Choroid plexus epithelial cell (primary cell): ENCODE measurements at regions not wholly inside any gene's neighbourhood (a gene's known extent, or its start where the extent isn't known, plus 50 kb on each side); places are given as distances from the start of the nearest gene placed in this dataset.

Experiments used
- DNase-seq: peaks from one replicate; pipeline ENCODE4 v3.0.0-alpha.2; 2010; ENCODE audit warnings: low read depth
- H3K4me3 ChIP-seq: 2 replicates; pipeline ENCODE4 v1.5.1; 2011; ENCODE audit warnings: low read depth, mild to moderate bottlenecking, control low read depth, low read length, moderate library complexity
- CTCF ChIP-seq: conservative IDR thresholded peaks from 2 replicates; pipeline ENCODE4 v1.5.1; 2011; ENCODE audit warnings: low read depth, mild to moderate bottlenecking, control low read depth, inconsistent platforms, low read length, moderate library complexity

GRCh38 chr10:31646519-31646918 is 282.1 kb downstream of the ARHGAP12 start:
- no peak overlapping the region for H3K4me3 ChIP-seq
- no peak for TF ChIP-seq CTCF
- DNase-seq, result no peak

DNA sequence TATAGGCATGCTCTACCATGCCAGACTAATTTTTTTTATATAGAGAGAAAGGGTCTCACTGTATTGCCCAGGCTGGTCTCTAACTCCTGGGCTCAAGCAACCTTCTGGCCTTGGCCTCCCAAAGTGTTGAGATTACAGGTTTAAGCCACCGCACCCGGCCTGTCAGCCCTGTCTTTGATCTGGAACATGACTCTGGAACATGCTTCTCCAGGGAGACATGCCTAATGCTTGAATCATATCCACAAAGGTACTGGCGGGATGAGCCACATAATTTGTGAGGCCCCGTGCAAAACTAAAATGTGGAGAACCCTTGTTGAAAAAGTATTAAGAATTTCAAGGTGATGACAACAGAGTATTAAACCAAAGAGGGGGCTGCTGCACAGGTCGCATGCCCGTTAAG is 282.8 kb downstream of the ARHGAP12 start:
- no peak for TF ChIP-seq CTCF
- H3K4me3 ChIP-seq, result no peak overlapping the region
- peak; percentile 29 for DNase-seq

- no peak overlapping the region for H3K4me3 ChIP-seq
- DNase-seq, result no peak
- no peak for TF ChIP-seq CTCF
Observed at GRCh38 chr10:31644931-31645633, 283.5 kb downstream of the ARHGAP12 start.

DNA sequence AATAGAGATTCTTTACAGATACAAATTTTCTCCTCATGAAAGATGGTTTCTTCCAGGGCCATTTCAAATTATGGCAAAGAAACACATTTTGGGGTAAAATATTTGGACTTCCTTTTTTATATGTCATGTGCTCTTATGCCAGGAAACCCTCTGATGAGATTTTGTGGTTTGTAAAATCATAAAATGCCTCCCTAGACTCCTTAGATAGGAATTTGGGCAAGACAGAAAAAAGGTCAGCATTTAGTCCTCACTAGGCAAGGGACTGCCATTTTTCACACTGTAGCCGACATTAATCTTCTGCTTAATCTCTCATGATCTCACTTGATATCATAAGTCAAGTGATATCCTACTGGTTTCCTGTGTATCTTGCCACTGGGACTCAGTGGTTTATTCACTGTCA is 286.4 kb downstream of the ARHGAP12 start:
- DNase-seq, result no peak
- TF ChIP-seq CTCF, result no peak
- no peak overlapping the region for H3K4me3 ChIP-seq

- no peak overlapping the region for H3K4me3 ChIP-seq
- TF ChIP-seq CTCF, result no peak
- DNase-seq, result no peak
Observed at GRCh38 chr10:31635415-31636065, 293.1 kb downstream of the ARHGAP12 start.

DNA sequence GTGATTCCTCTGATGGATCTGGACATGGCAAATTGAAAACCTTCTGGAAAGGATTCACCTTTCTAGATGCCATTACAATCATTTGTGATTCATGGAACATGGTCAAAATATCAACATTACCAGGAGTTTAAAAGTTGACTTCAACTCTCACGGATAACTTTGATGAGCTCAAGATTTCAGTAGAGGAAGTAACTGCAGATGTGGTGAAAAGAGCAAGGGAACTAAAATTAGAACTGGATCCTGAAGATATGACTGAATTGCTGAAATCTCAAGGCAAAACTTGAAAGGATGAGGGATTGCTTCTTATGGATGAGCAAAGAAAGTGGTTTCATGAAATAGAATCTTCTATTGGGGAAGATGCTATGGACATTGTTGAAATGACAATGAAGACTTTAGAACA is 293.6 kb downstream of the ARHGAP12 start:
- H3K4me3 ChIP-seq, result no peak overlapping the region
- no peak for TF ChIP-seq CTCF

GRCh38 chr10:31630861-31631567 is 297.6 kb downstream of the ARHGAP12 start:
- no peak overlapping the region for H3K4me3 ChIP-seq
- TF ChIP-seq CTCF, result no peak
- peak; percentile 30 for DNase-seq

More for the DNA sequence above, 293.6 kb downstream of the ARHGAP12 start:
- DNase-seq, result no peak
